AG08396 (cell line): ENCODE measurements at regions not wholly inside any gene's neighbourhood (a gene's known extent, or its start where the extent isn't known, plus 50 kb on each side); places are given as distances from the start of the nearest gene placed in this dataset.
A peak's percentile ranks its signal among the peaks of the same experiment; 100 is the strongest.
"Not testable (repeated sequence)": the region's sequence is repeated elsewhere in the genome, so short reads cannot be mapped to it uniquely, and the experiment has no call there.

Source experiments
- DNase-seq: peaks from one replicate; pipeline ENCODE4 v3.0.0; 2012; ENCODE audit warnings: low spot score, mixed read lengths

DNA sequence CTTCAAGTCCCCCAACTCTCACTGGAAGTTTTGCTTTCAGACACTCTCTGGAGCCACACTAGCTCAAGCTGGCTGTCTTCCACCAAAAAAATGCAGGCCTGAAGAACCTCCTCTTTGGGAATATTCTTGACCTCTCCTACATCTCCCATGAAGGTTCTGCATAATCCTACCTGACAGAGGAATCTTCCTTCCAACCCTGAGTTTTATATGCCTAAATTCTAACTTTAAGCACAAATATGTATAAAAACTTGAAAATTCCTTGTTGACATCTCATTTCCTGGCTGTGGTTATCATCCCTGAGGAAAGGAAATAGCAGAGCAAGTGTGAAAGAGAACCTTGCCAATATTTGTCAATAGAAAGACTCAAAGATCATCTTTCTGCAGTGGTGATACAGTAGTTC is 249.0 kb downstream of the LPIN1 start:
- no peak for DNase-seq

GRCh38 chr2:11996618-11997017 is 250.2 kb downstream of the LPIN1 start:
- DNase-seq, result no peak

GRCh38 chr2:11997142-11997541 is 250.7 kb downstream of the LPIN1 start:
- DNase-seq, result no peak

DNA sequence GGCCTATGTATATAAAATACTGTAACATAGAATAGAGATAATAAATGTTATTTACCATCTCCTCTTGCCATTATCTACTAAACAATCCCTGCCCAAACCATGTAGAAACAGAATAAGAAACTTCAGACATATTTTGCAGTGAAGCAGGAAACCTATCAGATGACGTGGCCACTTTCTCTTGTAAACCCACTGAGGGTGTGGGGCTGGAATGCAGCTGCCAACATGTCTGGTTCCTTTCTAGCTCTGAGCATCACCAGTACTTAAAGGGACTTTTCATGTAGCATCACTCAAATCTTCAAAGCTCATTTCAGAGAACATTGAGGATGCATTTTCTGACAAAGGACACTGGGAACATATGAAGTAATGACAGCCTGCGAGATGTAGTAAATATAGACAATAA is 251.8 kb downstream of the LPIN1 start:
- peak; percentile 44 for DNase-seq

DNA sequence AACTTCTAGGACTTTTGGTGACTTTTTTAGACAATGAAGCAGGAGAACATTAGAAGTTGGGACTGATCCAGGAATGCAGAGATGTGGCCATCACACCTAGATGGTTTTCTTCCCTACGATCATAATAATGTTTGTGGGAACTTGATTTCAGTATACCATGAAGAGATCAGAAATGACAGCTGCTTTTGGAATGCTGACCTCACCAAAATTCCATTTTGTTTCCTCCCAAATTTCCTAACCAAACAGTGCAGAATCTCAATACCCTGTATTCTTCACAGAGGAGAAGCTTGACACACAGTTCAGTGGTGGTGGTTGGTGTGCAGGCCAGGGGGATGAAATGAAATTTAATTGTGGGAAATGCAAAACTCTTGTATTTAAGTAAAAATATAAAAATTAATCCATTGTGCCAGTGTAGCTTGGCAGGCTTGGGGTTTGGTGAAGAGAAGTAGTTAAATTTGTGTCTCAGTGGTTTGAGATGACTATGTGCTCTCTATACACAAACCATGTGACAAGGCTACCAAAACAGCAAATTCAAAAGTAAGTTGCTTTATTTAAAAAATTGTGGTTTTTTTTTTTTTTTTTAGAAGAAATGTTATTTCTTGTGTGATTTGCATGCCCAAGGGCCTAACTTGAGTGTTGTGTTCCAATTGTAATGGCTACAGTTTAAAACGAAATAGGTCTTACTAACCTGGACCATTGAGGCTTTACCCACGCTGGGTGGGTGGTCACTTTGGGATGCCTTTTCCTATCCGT is 252.4 kb downstream of the LPIN1 start:
- no peak for DNase-seq

- no peak for DNase-seq
These were observed 255.2 kb downstream of the LPIN1 start for GRCh38 chr2:12001621-12002020.

DNA sequence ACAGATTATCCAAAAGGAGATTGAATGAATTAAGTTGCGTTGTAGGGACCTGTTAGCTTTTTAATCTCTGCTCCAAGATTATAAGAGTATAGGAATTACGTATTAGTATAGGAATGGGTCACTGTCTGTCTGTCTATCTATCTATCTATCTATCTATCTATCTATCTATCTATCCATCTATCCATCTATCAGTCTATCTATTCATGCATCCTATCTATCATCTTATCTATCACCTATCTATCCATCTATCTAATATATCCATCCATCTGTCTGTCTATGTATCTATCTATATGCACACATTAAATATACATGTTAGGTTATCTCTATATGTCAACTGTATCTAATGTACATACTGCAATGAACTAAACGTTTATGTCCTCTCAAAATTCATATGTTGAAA is 255.8 kb downstream of the LPIN1 start:
- no peak for DNase-seq

DNA sequence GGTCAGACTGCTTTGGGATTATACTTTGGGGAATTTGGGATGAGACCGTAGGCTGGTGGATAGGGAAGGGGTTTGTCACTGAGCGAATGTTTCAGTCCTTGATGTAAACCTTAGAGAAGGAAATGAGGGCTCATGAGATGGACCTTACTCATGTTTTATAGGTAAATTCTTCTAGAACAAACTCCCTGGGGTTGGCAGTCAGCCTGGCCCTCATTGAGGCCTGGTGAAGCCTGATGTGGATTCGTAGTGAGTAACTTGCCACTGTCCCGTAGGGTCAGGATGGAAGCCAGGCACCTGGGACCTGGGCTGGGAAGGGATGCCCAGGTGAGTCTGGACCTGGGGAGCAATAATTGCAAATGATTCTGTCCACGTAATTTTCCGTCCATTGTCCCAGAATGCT is 258.3 kb downstream of the LPIN1 start:
- no peak for DNase-seq

GRCh38 chr2:12005886-12006681 is 259.7 kb downstream of the LPIN1 start:
- DNase-seq, result no peak

DNA sequence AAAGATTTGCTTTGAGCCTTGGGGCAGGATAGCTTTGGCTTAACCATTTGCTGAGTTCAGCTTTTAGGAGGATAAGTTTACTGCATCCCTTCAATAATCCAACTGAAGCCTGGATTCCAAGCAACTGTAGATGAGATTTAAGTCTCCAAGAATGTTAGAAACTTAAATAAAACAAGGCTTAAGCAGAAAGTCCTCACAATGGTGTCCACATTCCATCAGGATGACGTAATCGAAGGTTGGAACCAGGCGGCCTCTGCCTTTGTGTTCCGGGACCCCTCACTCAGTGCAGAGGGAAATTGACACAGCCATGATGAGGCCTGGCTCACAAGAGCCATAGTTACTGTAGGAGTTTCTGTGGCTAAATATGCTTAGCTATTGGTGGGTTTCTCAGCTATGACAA is 260.4 kb downstream of the LPIN1 start:
- peak; percentile 13 for DNase-seq

- no peak for DNase-seq
These were observed 260.9 kb downstream of the LPIN1 start for GRCh38 chr2:12007282-12007681.

GRCh38 chr2:12008425-12009061 is 262.1 kb downstream of the LPIN1 start:
- no peak for DNase-seq

GRCh38 chr2:12009323-12009905 is 263.0 kb downstream of the LPIN1 start:
- DNase-seq, result no peak

DNA sequence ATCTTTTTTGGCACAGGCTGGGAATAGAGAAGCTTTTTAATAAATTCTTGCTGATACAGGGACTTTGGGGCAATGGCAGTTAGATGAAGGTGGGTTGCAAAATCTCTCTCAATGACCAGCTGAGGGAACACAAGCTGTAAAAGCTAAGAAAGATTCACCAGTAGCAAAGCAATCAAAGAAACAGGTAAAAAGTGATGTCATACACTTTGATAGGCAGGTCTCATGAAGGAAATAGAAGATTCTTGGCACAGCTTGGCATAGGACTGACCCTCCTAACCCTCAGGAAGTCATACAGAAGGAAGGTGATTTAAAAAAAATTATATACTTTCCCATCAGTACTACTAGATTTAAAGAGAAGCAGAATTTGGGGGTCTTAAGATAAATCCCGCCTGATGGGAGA is 263.6 kb downstream of the LPIN1 start:
- no peak for DNase-seq

GRCh38 chr2:12010779-12011178 is 264.3 kb downstream of the LPIN1 start:
- no peak for DNase-seq

- DNase-seq, result peak; percentile 70
These were observed 267.9 kb downstream of the LPIN1 start for GRCh38 chr2:12014088-12014960.

- DNase-seq, result no peak
These were observed 271.2 kb downstream of the LPIN1 start for GRCh38 chr2:12017499-12018157.

DNA sequence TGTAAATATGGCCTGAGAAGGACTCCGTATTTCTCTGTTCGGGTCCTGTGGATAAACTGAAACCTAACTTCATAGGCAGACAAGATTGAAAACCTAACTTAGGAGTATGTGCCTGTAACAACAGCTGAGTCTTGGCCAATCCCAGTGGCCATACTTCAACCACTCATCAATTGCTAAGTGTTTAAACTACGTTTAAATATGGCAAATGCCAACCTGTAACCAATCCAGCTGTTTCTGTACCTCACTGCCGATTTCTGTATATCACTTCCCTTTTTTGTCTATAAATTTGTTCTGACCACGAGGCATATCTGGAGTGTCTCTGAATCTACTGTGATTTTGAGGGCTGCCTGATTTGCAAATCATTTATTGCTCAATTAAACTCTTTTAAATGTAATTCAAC is 272.3 kb downstream of the LPIN1 start:
- not testable (repeated sequence) for DNase-seq

DNA sequence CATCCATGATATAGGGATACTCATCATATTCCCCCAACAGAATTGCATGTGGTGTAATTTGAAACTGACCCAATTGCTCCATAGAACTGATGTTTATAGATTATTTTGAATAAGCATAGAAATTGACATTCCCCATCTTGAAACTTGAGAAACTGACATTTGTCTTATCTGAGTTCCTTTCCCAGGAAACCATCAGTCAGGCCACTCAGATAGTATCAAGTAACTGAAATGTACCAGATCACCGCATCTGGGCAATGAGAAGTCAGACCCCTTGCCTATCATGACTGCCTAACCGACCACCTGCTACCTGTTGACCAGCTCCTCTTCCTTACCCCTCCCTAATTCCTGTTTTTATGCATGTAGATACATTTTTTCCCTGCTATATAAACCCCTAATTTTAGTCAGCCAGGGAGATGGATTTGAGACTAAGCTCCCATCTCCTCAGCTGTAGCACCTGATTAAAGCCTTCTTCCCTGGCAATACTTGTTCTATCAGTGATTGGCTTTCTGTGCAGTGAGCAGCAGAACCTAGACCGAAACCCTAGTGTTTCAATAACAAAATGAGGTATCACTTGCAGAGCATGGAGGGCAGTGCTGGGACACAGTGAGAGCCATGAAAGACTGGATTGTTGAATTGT is 274.5 kb downstream of the LPIN1 start:
- no peak for DNase-seq

- peak; percentile 29 for DNase-seq
These were observed 277.9 kb downstream of the LPIN1 start for GRCh38 chr2:12024197-12024907.
